IPS DF 6.9 (cell line): ENCODE measurements at regions not wholly inside any gene's neighbourhood (a gene's known extent, or its start where the extent isn't known, plus 50 kb on each side); places are given as distances from the start of the nearest gene placed in this dataset.
"Not testable (repeated sequence)": the region's sequence is repeated elsewhere in the genome, so short reads cannot be mapped to it uniquely, and the experiment has no call there.

Source experiments
- DNase-seq: peaks from one replicate; pipeline ENCODE4 v3.0.0-alpha.2; 2013; ENCODE audit warnings: low read depth, low spot score
- H3K27ac ChIP-seq: one replicate; pipeline ENCODE4 v1.5.1; 2013; ENCODE audit warnings: low read length, control low read depth
- H3K27me3 ChIP-seq: 2 replicates; pipeline ENCODE4 v1.6.1; 2013; ENCODE audit warnings: mild to moderate bottlenecking, low read length; ENCODE audit not compliant: control insufficient read depth, insufficient read depth
- H3K36me3 ChIP-seq: 2 replicates; pipeline ENCODE4 v1.6.1; 2013; ENCODE audit warnings: low read length; ENCODE audit not compliant: control insufficient read depth, insufficient read depth
- H3K4me1 ChIP-seq: 2 replicates; pipeline ENCODE4 v1.6.1; 2013; ENCODE audit warnings: low read length; ENCODE audit not compliant: control insufficient read depth, insufficient read depth
- H3K4me3 ChIP-seq: 2 replicates; pipeline ENCODE4 v1.5.1; 2013; ENCODE audit warnings: mild to moderate bottlenecking, low read length
- H3K9me3 ChIP-seq: 2 replicates; pipeline ENCODE4 v1.6.1; 2013; ENCODE audit warnings: low read length, inconsistent platforms; ENCODE audit not compliant: control insufficient read depth, insufficient read depth
- WGBS: extraction: QIAGEN DNeasy Blood & Tissue Kit; methylation state at CpG from one replicate; pipeline ENCODE4 v1.1.7; 2013; ENCODE audit warnings: mixed read lengths, missing lambda C conversion rate; ENCODE audit not compliant: insufficient read length, insufficient coverage; 5-methylcytosine and 5-hydroxymethylcytosine counted together

DNA sequence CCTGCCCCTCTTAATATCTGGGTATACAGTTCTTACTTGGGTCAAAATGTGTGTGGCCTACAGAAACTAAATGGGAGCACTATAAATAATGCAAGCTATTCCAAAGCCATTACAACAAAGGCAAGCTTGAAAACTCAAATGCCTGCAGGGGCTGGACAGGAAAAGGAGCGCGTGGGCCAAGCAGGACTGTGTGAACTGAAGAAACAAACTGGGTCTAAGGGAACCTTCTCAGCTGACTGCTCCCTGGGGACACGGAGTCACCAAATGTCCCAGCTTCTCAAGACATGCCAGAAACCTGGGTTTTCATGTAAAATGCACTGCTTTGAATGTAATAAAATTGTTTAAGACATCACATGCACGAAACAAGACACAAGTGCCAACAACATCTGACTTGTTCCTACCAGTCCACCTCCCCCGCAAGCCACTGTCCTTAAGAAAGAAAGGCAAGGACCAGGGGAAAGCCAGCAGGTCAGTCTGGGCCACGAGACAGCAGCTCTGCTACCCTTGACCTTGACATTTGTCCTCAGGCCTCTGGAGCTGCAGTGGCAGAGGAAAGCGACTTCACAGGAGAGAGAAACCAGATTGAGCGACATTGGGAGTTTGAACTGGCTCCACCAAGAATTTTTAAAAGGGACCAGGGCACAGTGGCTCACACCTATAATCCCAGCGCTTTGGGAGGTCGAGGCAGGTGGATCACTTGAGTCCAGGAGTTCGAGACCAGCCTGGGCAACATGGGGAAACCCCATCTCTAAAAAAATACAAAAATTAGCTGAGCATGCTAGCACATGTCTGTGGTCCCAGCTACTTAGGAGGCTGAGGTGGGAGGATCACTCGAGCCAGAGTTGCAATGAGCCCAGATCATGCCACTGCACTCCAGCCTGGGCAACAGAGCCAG lies 89.7 kb upstream of the SH3BP4 start:
- Histone ChIP-seq H3K27ac (no peak overlapping the region), H3K27me3 (no peaks in the 10 kb centered on the region), H3K36me3 (no peaks in the 10 kb centered on the region), H3K4me3 (no peak overlapping the region), H3K4me1 (peaks cover 1% of the 10 kb centered on the region; the same call in 1 of the 2 replicates), H3K9me3 (no peaks in the 10 kb centered on the region)
- WGBS: no CpG with 5 or more reads among the region's 12 CpGs
- DNase-seq: no peak

DNA sequence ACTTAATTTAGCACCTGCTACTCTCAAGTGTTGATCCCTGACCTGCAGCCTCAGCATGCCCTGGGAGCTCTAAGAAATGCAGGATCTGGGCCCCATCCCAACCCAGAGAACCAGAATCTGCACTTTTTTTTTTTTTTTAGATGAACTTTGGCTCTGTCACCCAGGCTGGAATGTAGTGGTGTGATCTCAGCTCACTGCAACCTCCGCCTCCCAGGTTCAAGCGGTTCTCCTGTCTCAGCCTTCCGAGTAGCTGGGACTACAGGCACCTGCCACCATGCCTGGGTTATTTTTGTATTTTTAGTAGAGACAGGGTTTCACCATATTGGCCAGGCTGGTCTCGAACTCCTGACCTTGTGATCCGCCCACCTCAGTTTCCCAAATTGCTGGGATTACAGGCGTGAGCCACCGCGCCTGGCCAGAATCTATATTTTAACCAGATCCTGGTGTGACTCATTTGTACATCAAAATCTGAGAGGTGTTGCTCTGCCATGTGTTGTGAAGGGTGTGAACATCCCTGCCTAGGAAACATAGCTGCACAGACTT lies 92.4 kb upstream of the SH3BP4 start:
- WGBS: no CpG with 5 or more reads among the region's 8 CpGs
- not testable (repeated sequence) for H3K27me3 ChIP-seq, H3K4me1 ChIP-seq, H3K9me3 ChIP-seq, H3K36me3 ChIP-seq, H3K4me3 ChIP-seq, DNase-seq, H3K27ac ChIP-seq

DNA sequence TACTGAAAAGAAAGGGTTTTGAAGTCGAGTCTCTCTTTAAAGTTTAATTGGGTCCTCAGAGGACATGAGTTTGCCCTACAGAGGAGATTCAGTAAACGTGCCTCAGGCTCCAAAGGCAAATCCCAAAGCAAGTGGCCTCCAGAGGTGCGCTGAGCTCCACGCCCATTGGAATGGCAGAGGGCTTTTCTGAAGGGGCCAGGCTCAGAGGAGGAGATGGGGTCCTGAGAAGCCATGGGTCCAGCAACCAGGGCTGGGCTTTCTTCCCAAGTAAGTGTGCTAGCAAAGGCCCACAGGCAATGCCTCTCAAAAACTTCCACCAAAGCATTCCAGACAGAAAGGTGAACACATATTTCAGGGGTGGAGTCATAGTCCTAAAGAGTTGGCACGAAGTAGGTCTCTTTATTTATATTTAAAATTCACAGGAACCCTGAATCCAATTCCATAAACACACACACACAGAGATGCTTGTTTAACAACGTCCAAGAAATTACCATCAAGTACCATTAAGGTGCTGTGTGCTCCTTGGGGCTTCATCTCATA lies 93.0 kb upstream of the SH3BP4 start:
- Histone ChIP-seq H3K4me1 (peaks cover 1% of the 10 kb centered on the region; the same call in 1 of the 2 replicates), H3K4me3 (no peak overlapping the region), H3K27me3 (no peaks in the 10 kb centered on the region), H3K36me3 (no peaks in the 10 kb centered on the region), H3K27ac (no peak overlapping the region), H3K9me3 (no peaks in the 10 kb centered on the region)
- no CpG with 5 or more reads among the region's 6 CpGs for WGBS
- DNase-seq: no peak

GRCh38 chr2:234858145-234858544 lies 93.7 kb upstream of the SH3BP4 start:
- no peaks in the 10 kb centered on the region for H3K36me3 ChIP-seq
- no CpG with 5 or more reads among the region's 7 CpGs for WGBS
- H3K27me3 ChIP-seq: no peaks in the 10 kb centered on the region
- no peak for DNase-seq
- no peak overlapping the region for H3K4me3 ChIP-seq
- no peaks in the 10 kb centered on the region for H3K9me3 ChIP-seq
- H3K4me1 ChIP-seq: peaks cover 1% of the 10 kb centered on the region; the same call in 1 of the 2 replicates
- H3K27ac ChIP-seq: no peak overlapping the region

DNA sequence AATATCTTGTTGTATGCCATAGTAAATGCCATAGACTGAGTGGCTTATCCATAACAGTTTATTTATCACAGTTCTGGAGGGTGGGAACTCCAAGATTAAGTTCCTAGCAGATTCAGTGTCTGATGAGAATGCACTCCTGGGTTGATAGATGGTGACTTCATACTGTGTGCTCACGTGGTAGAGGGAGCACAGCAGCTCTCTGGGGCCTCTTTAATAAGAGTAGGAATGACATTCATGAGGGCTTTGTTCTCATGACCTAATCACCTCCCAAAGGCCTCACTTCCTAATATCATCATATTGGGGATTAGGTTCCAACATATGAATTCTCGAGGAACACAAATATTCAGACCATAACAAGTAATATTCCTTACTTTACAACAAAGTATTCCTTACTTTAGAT lies 98.1 kb upstream of the SH3BP4 start:
- DNase-seq: no peak
- WGBS: no CpG with 5 or more reads among the region's 2 CpGs
- Histone ChIP-seq H3K27me3 (no peaks in the 10 kb centered on the region), H3K4me1 (peaks cover 1% of the 10 kb centered on the region; the same call in 1 of the 2 replicates), H3K27ac (no peak overlapping the region), H3K36me3 (no peaks in the 10 kb centered on the region), H3K9me3 (no peaks in the 10 kb centered on the region), H3K4me3 (no peak overlapping the region)

DNA sequence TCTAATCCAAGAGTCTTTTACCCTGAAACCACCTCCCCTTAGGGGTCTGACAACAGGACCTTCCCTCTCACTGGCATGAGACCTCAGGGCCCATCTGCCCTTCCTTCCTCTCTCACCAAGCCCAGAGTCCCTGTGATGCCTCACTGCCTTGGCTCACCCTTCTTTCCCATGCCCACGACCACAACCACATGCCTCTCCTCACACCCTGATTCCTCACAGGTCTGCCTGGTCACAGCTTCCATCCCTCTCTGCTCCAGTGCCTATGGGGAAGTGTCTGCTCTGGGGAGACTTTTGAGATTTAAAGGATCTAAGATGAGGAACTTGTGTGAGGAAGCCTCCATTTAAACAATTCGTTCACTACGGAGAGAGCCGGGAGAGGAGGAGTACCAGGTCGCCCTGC lies 98.9 kb upstream of the SH3BP4 start:
- H3K9me3 ChIP-seq: no peaks in the 10 kb centered on the region
- H3K27ac ChIP-seq: no peak overlapping the region
- no CpG with 5 or more reads among the region's 5 CpGs for WGBS
- DNase-seq: no peak
- no peaks in the 10 kb centered on the region for H3K36me3 ChIP-seq
- no peaks in the 10 kb centered on the region for H3K27me3 ChIP-seq
- no peak overlapping the region for H3K4me3 ChIP-seq
- no peaks in the 10 kb centered on the region; the same call in 1 of the 2 replicates for H3K4me1 ChIP-seq

DNA sequence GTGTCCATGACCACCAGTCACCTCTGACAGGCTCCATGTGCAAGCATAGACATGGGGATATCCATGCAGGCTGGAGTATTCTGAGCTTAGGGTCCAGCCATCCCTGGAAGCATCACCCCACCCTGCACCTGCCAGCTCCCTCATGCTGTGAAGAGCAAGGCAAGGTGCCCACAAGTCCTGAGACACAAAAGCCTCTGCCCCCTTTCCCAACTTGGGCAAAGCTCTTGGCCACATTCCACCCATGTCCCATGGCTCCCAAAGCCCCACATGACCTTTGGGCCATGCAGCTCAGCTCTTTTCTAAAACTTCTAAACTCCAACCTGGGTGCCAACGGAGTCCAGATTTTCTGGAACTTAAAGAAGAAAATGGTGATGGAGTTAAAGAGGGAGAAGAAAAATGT lies 99.8 kb upstream of the SH3BP4 start:
- H3K9me3 ChIP-seq: no peaks in the 10 kb centered on the region
- no peak overlapping the region for H3K4me3 ChIP-seq
- H3K27me3 ChIP-seq: no peaks in the 10 kb centered on the region
- no peak for DNase-seq
- H3K36me3 ChIP-seq: no peaks in the 10 kb centered on the region
- WGBS: no CpG with 5 or more reads among the region's 1 CpG
- H3K4me1 ChIP-seq: no peaks in the 10 kb centered on the region
- no peak overlapping the region for H3K27ac ChIP-seq

DNA sequence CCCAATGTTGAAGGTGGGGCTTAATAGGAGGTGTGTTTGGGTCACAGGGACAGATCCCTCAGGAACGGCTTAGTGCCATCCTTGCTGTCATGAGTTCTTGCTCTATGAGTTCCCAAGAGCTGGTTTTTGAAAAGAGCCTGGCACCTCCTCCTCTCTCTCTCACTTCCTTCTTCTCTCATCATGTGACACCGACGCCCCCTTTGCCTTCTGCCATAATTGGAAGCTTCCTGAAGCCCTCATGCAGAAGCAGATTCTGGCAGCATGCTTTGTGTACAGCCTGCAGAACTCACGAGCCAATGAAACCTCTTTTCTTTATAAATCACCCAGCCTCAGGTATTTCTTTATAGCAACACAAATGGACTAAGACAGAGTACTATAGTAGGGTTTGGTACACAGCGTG lies 100.4 kb upstream of the SH3BP4 start:
- H3K4me3 ChIP-seq: no peak overlapping the region
- no peaks in the 10 kb centered on the region for H3K27me3 ChIP-seq
- H3K27ac ChIP-seq: no peak overlapping the region
- no peaks in the 10 kb centered on the region for H3K9me3 ChIP-seq
- WGBS: no CpG with 5 or more reads among the region's 5 CpGs
- DNase-seq: no peak
- no peaks in the 10 kb centered on the region for H3K36me3 ChIP-seq
- H3K4me1 ChIP-seq: no peaks in the 10 kb centered on the region

- no peak for DNase-seq
- Histone ChIP-seq H3K9me3 (no peaks in the 10 kb centered on the region), H3K27ac (no peak overlapping the region), H3K4me3 (no peak overlapping the region), H3K36me3 (no peaks in the 10 kb centered on the region), H3K4me1 (no peaks in the 10 kb centered on the region), H3K27me3 (no peaks in the 10 kb centered on the region)
- WGBS: no CpG with 5 or more reads among the region's 5 CpGs
These were observed 101.0 kb upstream of the SH3BP4 start for GRCh38 chr2:234850818-234851217.

- Histone ChIP-seq H3K4me3 (no peak overlapping the region), H3K36me3 (no peaks in the 10 kb centered on the region), H3K4me1 (no peaks in the 10 kb centered on the region), H3K27me3 (no peaks in the 10 kb centered on the region), H3K27ac (no peak overlapping the region), H3K9me3 (no peaks in the 10 kb centered on the region)
- no CpG with 5 or more reads among the region's 4 CpGs for WGBS
- DNase-seq: no peak
These were observed 102.1 kb upstream of the SH3BP4 start for GRCh38 chr2:234849678-234850077.
